Epithelial cell of esophagus (primary cell): ENCODE measurements at regions not wholly inside any gene's neighbourhood (a gene's known extent, or its start where the extent isn't known, plus 50 kb on each side); places are given as distances from the start of the nearest gene placed in this dataset.

Experiments
- DNase-seq: peaks from one replicate; pipeline ENCODE4 v3.0.0; 2010; ENCODE audit warnings: low read depth
- H3K4me3 ChIP-seq: 2 replicates; pipeline ENCODE4 v1.5.1; 2011; ENCODE audit warnings: mild to moderate bottlenecking, low read length, control low read depth
- TF ChIP-seq, protein P1 (sequence below): IDR thresholded peaks from 2 replicates; pipeline ENCODE4 v1.5.1; 2011; ENCODE audit warnings: low read depth, mild to moderate bottlenecking, low read length, control low read depth, inconsistent platforms; ENCODE audit not compliant: insufficient read depth; ENCODE audit errors: missing control alignments

DNA sequence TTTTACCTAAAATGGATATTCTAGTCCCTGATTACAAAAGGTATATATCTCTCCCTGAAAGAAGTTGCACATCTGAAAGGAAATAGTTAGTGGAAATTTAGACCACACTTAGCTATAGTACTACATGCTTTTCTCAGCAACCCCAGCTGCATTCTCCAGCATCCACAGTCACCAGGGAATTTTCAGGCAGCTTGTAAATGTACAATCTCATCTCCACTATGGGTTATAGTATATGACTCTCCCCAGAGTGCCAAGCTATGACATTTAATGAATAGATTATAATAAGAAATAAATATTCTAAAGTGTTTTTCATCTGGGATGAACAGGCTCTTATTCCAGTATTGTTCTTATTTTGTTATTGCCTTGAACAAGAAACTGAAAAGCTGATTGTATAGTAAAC, 197.6 kb upstream of the HNRNPA3 start:
- no peak for DNase-seq
- TF ChIP-seq, protein P1, sequence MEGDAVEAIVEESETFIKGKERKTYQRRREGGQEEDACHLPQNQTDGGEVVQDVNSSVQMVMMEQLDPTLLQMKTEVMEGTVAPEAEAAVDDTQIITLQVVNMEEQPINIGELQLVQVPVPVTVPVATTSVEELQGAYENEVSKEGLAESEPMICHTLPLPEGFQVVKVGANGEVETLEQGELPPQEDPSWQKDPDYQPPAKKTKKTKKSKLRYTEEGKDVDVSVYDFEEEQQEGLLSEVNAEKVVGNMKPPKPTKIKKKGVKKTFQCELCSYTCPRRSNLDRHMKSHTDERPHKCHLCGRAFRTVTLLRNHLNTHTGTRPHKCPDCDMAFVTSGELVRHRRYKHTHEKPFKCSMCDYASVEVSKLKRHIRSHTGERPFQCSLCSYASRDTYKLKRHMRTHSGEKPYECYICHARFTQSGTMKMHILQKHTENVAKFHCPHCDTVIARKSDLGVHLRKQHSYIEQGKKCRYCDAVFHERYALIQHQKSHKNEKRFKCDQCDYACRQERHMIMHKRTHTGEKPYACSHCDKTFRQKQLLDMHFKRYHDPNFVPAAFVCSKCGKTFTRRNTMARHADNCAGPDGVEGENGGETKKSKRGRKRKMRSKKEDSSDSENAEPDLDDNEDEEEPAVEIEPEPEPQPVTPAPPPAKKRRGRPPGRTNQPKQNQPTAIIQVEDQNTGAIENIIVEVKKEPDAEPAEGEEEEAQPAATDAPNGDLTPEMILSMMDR, result no peak

DNA sequence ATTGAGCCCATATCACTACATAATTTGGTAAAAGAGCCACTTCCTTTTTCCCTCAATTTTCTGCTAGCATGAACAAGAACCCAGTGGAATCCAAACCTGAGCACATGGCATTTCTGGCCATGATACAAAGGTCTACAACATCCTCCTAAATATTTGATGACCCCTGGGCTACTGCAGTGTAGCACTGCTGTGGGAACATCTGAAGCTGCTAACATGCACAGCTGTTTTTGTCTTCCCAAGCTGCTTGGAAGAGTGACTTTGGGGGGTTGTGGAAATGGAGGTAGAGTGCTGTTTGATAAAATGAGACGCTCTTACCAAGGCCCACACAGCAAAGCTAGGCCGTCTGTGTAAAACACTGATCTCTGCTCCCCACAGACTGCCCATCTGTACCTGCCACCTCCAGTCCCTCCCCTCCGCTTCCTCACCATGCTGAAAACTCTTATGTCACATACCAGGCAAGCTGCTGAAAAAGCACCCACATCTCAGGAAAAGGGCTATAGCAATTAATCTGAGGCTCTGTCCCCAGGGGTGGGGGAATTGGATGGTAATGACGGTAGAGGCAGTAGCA, 197.2 kb upstream of the HNRNPA3 start:
- DNase-seq, result no peak
- TF ChIP-seq, protein P1, result no peak
- no peak overlapping the region for H3K4me3 ChIP-seq

More for the DNA sequence above, 197.6 kb upstream of the HNRNPA3 start:
- H3K4me3 ChIP-seq, result no peak overlapping the region

DNA sequence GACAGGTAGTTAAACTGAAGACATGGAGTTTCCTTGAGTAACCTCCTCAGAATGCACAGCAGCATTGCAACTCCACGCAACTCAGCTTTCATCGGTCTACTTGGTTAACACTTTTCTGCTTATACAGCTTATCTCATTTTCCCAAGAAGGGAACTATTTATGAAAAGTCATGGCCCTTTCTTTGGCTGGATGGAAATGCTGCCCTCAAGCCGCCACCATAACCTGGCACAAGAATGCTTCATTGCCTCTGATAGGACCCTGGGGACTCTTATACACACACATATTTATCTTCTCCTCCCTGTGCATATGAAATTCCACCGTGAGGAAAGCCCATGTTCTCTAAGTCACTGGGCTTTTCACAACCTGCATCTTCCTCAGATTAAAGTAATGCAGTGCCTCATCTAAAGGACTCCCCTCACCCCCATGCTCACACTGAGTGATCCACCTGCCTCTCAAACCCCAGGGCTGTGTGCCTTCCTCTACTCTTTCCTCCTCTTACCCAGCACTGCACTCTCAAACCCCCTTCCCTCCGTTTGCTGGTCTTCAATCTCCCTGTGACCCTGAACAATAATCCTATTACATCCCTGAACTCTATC, 192.0 kb upstream of the HNRNPA3 start:
- TF ChIP-seq, protein P1, result no peak
- no peak for DNase-seq
- no peak overlapping the region for H3K4me3 ChIP-seq

DNA sequence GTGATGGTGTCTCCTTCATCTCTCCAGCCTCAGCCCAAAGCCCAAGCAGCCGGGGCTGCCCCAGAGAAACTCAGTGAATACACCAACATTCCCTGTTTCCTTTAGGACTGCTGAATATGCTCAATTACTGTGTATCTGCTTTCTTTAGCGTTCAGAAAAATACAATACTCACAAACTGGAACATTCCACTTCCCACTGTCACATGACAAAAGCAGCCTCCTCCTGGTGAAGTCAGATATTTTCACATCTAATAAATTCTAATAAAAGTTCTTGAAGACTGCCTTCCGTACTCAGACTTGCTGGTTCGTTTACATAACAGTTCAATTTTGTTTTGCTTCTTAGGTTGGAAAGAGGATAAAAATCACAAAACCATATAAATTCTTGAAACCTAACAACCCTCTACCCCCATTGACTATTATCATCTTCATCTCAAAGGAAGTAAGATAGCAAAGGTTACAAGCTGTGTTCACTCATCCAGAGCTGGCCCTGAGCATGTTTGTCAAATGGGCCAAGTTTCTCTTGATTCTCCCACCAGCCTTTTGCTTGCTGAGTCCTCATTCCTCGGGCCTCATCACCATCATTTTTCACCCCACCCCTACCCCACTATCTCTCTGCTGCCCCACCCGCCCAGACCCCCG, 190.8 kb upstream of the HNRNPA3 start:
- TF ChIP-seq, protein P1, result no peak
- no peak overlapping the region for H3K4me3 ChIP-seq
- DNase-seq, result no peak

GRCh38 chr2:177024765-177025164, 187.8 kb upstream of the HNRNPA3 start:
- TF ChIP-seq, protein P1, result no peak
- no peak overlapping the region for H3K4me3 ChIP-seq
- DNase-seq, result no peak

DNA sequence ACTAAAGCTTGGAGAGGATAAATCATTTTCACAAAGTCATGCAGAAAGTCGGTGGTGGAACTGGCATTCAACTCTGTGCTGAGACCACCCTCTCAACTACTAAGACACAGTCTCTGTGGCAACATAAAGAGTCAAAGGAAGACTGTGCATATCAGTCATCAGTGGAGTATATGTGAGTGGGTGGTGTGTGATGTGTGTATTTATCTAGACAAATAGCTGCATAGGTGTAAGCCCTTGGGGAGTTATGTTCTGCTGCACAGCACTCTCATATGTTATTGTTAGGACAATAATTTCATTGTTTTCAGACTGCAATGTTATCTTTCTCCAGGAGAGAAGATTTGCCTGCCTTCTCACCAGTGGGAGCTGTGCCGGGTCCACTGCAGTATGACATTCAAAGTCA, 186.3 kb upstream of the HNRNPA3 start:
- DNase-seq, result no peak
- TF ChIP-seq, protein P1, result no peak
- no peak overlapping the region for H3K4me3 ChIP-seq
